GM12892 (cell line): ENCODE measurements at regions not wholly inside any gene's neighbourhood (a gene's known extent, or its start where the extent isn't known, plus 50 kb on each side); places are given as distances from the start of the nearest gene placed in this dataset.

Source experiments
- POLR2A ChIP-seq: IDR thresholded peaks from 2 replicates; pipeline ENCODE4 v1.6.1; 2011; ENCODE audit warnings: low read depth, low read length, control low read depth
- TAF1 ChIP-seq: IDR thresholded peaks from 2 replicates; pipeline ENCODE4 v1.6.1; 2011; ENCODE audit warnings: low read depth, mild to moderate bottlenecking, control low read depth, low read length, borderline replicate concordance

- no peak for TF ChIP-seq TAF1
- TF ChIP-seq POLR2A, result no peak
Measured at GRCh38 chr4:136505020-136505419, 1027.3 kb downstream of the PCDH18 start.
